ENCODE measurements at regions not wholly inside any gene's neighbourhood (a gene's known extent, or its start where the extent isn't known, plus 50 kb on each side); places are given as distances from the start of the nearest gene placed in this dataset.

GRCh38 chr7:26976840-26977239 is 112.5 kb upstream of the SKAP2 start:
- TF ChIP-seq NR3C1 (CRISPR knock-in tag; conservative IDR thresholded peaks at IDR 0.05; ENCODE audit: low read depth) = no peak
- TF ChIP-seq, protein P1, sequence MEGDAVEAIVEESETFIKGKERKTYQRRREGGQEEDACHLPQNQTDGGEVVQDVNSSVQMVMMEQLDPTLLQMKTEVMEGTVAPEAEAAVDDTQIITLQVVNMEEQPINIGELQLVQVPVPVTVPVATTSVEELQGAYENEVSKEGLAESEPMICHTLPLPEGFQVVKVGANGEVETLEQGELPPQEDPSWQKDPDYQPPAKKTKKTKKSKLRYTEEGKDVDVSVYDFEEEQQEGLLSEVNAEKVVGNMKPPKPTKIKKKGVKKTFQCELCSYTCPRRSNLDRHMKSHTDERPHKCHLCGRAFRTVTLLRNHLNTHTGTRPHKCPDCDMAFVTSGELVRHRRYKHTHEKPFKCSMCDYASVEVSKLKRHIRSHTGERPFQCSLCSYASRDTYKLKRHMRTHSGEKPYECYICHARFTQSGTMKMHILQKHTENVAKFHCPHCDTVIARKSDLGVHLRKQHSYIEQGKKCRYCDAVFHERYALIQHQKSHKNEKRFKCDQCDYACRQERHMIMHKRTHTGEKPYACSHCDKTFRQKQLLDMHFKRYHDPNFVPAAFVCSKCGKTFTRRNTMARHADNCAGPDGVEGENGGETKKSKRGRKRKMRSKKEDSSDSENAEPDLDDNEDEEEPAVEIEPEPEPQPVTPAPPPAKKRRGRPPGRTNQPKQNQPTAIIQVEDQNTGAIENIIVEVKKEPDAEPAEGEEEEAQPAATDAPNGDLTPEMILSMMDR (IDR thresholded peaks at IDR 0.05) = no peak
- TF ChIP-seq TEAD1 (CRISPR knock-in tag; IDR thresholded peaks at IDR 0.05) = no peak
- no peak for TF ChIP-seq ATF2 (CRISPR knock-in tag; IDR thresholded peaks at IDR 0.05; ENCODE audit: borderline replicate concordance, low read depth)
- no peak for TF ChIP-seq ELF4 (CRISPR knock-in tag; IDR thresholded peaks at IDR 0.05; ENCODE audit: low read depth)
- no peak for TF ChIP-seq MLX (CRISPR knock-in tag; IDR thresholded peaks at IDR 0.05)
- TF ChIP-seq, protein P2, sequence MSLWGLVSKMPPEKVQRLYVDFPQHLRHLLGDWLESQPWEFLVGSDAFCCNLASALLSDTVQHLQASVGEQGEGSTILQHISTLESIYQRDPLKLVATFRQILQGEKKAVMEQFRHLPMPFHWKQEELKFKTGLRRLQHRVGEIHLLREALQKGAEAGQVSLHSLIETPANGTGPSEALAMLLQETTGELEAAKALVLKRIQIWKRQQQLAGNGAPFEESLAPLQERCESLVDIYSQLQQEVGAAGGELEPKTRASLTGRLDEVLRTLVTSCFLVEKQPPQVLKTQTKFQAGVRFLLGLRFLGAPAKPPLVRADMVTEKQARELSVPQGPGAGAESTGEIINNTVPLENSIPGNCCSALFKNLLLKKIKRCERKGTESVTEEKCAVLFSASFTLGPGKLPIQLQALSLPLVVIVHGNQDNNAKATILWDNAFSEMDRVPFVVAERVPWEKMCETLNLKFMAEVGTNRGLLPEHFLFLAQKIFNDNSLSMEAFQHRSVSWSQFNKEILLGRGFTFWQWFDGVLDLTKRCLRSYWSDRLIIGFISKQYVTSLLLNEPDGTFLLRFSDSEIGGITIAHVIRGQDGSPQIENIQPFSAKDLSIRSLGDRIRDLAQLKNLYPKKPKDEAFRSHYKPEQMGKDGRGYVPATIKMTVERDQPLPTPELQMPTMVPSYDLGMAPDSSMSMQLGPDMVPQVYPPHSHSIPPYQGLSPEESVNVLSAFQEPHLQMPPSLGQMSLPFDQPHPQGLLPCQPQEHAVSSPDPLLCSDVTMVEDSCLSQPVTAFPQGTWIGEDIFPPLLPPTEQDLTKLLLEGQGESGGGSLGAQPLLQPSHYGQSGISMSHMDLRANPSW (CRISPR knock-in tag; conservative IDR thresholded peaks at IDR 0.05; ENCODE audit: low read depth) = no peak
- TF ChIP-seq, protein P3, sequence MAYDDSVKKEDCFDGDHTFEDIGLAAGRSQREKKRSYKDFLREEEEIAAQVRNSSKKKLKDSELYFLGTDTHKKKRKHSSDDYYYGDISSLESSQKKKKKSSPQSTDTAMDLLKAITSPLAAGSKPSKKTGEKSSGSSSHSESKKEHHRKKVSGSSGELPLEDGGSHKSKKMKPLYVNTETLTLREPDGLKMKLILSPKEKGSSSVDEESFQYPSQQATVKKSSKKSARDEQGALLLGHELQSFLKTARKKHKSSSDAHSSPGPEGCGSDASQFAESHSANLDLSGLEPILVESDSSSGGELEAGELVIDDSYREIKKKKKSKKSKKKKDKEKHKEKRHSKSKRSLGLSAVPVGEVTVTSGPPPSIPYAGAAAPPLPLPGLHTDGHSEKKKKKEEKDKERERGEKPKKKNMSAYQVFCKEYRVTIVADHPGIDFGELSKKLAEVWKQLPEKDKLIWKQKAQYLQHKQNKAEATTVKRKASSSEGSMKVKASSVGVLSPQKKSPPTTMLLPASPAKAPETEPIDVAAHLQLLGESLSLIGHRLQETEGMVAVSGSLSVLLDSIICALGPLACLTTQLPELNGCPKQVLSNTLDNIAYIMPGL (CRISPR knock-in tag; IDR thresholded peaks at IDR 0.05) = no peak
- no peak for TF ChIP-seq SMAD3 (CRISPR knock-in tag; IDR thresholded peaks at IDR 0.05; ENCODE audit: borderline replicate concordance)
- no peak for TF ChIP-seq JAZF1 (CRISPR knock-in tag; IDR thresholded peaks at IDR 0.05)
